Erythroblast (primary cell): ENCODE measurements at regions not wholly inside any gene's neighbourhood (a gene's known extent, or its start where the extent isn't known, plus 50 kb on each side); places are given as distances from the start of the nearest gene placed in this dataset.

Experiments used
- GATA1 ChIP-seq: IDR thresholded peaks from 2 replicates; pipeline ENCODE4 v1.6.1; 2011; ENCODE audit warnings: low read depth, mild to moderate bottlenecking, control low read depth, low read length, moderate library complexity
- POLR2A ChIP-seq: IDR thresholded peaks from 2 replicates; pipeline ENCODE4 v1.6.1; 2011; ENCODE audit warnings: mild to moderate bottlenecking, low read length

- TF ChIP-seq POLR2A (no peak), GATA1 (no peak)
These were observed 62.9 kb downstream of the MID1IP1 start for GRCh38 chrX:38864165-38864564.
